T47D (cell line): ENCODE measurements at regions not wholly inside any gene's neighbourhood (a gene's known extent, or its start where the extent isn't known, plus 50 kb on each side); places are given as distances from the start of the nearest gene placed in this dataset.

Source experiments
- DNase-seq, 2 experiments: peaks; one replicate each; pipeline versions ENCODE4 v3.0.0 to v3.0.0-alpha.2; 2011 to 2012; ENCODE audit warnings: low read depth in 1 of 2, low spot score in 1 of 2
- JUND ChIP-seq: IDR thresholded peaks from 2 replicates; pipeline ENCODE4 v1.6.1; 2012; ENCODE audit warnings: low read depth
- in situ Hi-C: cut with HindIII; loops from 2 replicates; pipeline ENCODE4 v1.10.0; 2016; ENCODE audit warnings: low sequenced_read_pairs, low pct_unique_long_range_greater_than_20kb

DNA sequence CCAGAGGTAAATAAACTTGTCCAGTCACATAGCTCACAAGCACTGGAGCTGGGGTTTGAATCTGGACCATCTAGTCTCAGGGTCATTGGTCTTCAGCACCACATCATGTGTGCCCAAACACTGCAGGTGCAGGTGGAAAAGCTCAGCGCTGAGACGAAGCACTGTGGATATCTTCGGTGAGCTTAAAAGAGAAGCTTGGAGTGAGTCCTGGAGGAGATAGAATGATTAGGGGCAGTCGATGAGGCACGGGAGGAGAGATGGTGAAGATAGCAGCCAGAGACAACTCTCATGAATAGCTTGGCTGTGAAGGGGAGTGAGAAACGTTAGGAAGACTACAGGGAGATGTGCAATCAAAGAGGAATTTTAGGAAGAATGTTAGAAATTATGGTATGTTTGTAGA is 389.3 kb downstream of the FGF9 start:
- no peak for TF ChIP-seq JUND
- DNase-seq: no peak
- in situ Hi-C loops: no loop called here

DNA sequence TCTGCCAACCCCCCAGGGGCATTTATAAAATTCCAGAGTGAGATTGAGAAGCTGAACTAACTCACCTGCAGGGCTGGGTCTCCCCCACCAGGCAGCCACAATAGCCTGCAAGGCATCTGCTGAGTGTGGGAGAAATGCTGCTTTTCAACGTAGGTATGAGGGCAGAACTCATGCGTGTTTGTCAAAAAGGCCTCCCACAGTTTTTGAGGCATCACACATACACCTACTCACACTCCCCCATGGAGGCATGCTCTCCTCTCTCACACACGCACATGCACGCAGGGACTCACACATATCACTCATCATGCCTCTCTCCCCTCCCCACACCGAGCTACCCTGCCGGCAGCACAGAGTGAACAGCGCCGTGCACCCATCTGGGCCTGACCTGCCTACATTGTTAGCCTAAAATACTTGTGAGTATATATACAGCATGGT is 390.5 kb downstream of the FGF9 start:
- in situ Hi-C loops: no loop called here
- peak in 1 of 2 experiments; percentile 4 for DNase-seq
- no peak for TF ChIP-seq JUND

DNA sequence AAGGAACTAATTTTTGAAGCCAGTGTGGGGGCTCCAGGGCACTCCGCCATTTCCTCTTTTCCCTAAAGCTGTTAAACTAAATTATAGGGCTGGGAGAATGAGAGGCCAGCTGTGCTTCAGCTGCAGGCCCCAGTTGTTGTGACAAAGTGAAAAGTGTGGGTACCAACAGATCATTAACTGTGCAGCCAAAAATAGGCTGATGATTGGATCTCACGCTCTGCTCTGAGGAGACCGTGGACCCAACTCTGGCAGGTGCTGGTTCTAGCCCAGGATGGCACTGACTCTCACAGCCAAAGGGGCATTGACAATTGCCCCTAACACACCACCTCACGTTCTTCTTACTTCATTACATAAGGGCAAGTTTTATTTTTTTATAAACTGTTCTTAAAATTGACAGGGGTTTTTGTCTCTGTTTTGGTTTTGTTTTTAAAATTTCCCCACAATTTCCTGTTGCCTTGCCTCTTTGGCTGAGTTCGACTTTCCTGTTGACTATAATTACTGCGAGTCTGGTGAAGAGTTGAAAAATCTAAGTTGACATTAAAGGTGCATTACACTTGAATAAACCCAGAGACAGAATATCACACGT is 391.0 kb downstream of the FGF9 start:
- TF ChIP-seq JUND: no peak
- DNase-seq: no peak
- in situ Hi-C loops: no loop called here

DNA sequence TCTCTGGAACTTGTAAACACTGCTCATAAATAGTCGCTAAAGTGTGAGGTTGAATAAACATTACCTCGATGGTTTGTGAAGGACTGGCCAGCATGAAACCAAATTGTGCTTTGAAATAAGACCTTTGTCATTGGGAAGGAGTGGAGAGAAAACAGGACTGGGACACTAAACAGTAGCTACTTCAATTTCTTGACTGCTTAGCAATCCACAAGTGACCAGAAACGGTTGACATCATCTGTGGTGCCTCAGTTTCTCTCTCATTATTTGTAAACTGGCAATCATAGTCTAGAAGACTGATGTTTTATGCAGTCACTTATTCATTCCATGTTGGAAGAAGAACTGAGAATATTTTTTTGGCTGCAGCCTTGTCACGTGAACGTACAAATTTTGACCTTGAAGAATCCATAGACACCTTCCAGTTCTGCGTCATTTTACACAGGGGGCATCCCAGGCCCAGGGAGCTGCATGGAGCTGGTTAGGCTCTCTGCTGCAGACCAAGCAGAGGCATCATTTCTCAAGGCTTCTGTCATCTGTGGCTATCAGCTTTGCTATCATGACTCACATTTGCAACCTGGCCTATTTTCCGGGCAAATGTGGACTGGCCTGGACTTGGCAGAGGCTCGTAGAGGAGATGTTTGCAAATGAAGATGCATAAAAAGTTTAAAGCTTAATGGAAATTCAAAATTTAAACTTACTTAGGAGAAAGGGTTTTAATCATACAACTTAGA is 391.8 kb downstream of the FGF9 start:
- TF ChIP-seq JUND: no peak
- in situ Hi-C loops: no loop called here

DNA sequence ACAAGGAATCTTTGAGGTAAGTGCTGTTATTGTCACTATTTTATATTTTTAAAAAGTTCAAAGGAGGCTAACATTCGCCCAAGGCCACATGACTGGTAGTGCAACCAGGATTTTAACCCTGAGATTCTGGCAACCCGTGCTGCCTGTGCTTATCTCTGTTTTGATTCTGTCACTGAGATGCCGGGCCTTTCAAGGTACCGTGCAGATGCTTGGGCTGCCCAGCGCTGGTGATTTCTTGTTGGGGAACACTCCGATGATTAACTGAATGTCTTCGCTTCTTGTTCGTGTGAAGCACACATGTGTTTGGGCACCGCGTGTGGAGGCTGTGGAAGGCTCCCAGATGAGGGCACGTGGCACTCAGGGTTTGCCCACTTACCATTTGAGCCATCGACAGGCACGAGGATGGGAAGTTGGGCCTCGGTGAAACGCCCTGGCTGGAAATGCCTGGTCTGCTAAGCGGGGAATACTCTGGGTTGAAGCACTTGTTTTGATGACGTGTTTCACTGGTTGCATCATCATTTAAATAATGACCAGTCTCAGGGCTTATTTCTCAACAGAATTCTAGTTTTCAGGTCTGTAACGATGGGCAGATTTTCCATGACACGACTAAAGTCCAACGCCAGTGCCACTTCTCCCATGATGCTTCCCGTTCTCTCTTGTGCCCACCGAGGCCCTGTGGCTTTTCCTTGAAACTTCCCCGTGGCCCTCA is 392.7 kb downstream of the FGF9 start:
- TF ChIP-seq JUND: no peak
- DNase-seq: no peak
- in situ Hi-C loops: no loop called here

More for the DNA sequence above, 391.8 kb downstream of the FGF9 start:
- no peak for DNase-seq

DNA sequence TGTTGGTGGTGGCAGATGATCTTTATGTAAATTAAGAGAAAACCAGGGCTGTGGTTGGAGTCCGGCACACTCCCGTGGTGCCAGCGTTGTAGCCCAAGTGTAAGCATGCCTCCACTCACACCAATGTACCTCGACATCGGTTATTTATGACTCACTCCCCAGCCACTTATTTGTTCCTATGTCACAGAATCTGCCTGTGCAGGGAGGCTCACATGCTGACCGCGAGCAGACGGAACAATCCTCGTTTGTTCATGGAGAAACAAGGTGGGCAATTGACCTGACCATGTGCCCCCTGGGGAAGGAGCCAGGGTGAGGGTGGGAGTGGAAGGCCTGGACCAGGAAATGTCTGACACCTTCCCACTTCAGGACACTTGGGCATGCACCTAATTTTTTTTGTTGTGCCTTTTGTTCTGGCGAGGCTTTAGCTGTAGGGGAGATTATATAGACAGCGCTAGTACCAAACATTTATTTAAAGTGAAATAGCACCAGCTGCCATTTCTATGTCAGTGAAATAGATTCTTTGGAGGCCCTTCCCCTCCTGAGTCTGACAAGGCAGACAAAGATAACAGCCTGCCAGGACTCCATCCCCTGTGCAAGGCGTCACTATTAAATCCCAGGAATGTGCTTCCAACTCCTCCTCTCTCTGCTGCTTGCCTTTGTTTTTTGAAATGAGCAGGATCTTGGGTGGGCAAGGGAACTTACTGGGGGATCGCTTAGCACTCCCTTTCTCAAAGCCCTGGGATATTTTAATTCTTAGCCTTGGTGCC is 394.2 kb downstream of the FGF9 start:
- no peak for DNase-seq
- in situ Hi-C loops: no loop called here
- no peak for TF ChIP-seq JUND

DNA sequence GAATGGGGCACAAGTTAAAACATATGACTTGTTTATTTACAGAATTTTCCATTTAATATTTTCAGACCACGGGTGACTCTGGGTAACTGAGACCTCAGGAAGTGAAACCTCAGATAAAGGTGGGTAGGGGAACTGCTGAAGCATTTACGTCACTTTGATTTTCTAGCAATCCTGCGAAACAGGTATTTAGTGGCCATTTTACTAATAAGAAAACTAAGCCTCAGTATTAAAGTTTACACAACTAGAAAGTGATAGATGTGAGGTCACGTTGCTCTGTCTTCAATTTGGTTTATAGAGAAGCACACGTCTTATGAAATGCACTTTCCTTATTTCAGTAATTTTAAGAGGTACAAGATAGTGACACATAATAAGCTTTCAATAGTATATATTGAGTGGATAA is 402.8 kb downstream of the FGF9 start:
- TF ChIP-seq JUND: no peak
- in situ Hi-C loops: no loop called here
- no peak for DNase-seq

DNA sequence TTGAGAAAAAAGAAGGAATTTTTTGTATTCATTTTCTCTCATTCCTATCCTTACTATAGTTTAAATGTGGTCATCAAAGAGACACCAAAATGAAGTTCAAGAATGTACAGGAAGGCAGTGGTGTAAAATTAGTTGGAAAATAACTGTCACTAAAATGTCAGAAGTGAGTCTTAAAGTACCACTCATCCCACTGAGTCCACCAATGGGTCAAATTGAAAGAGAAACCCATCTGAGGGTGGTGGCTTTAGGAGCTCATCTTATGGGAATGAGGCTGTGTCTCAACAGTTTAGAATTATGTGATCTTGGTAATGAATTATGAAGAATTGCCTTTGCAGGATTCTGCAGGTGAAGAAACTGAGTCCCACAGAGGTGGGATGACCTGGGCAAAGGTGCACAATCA is 403.5 kb downstream of the FGF9 start:
- in situ Hi-C loops: no loop called here
- no peak for TF ChIP-seq JUND
- DNase-seq: no peak

DNA sequence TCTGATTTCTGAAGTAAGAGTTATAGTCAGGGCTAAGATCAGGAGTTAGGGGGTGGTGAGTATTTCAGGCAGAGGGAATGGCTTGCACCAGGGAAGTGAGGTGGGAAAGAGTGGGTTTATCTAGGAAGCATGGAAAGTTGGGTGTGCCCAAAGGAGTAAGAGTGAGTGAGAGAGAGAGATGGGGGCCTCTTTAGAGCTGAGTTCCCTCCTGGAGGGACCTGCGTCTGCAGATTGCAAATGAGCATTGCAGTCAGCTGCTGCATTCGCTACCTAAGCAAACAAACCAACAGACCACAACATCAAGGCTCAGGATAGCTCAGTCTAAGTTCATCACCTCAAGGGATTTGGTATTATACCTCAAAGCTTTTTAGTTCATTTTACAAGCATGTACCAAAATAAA is 405.8 kb downstream of the FGF9 start:
- TF ChIP-seq JUND: no peak
- in situ Hi-C loops: no loop called here
- DNase-seq: no peak

DNA sequence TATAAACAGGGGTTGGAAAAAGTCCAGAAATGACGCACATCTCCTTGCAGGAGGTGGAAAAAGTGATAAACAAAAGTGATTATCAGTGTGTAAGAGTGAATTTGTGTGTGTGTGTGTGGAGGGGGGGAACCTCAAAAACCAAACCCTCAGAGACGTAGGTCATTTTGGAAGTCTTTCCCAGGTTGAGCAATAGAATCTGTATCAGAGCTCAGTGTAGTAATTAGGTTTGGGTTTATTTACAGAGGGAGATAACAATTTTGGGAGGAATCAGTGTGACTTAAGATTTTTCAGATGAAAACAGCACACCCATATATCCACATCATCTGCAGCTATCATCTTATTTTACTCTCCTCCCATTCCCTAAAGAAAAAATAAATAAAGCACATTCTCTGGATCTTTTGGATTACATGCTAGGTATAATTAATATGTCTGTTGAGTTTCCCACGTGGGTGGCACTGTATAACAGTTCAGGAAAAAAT is 406.4 kb downstream of the FGF9 start:
- no peak for TF ChIP-seq JUND
- DNase-seq: no peak
- in situ Hi-C loops: no loop called here

DNA sequence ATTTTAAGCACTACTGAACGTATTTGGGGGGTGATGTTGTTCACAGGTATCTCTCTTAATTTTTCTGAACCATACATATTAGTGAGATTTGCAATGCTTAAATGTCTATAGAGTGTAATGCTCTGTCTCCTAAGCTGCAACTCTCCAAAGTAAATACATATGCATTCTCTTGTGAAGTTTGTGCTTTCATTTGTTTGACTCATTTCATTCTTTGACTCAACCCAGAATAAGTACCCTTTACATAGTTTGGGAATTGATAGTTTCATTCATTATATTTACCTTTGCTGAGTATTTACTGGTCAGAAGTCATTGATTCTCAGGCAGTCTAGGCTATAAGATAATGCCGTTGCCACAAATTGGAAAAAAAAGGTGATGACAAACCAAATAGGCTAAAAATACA is 406.9 kb downstream of the FGF9 start:
- DNase-seq: no peak
- TF ChIP-seq JUND: no peak
- in situ Hi-C loops: no loop called here

DNA sequence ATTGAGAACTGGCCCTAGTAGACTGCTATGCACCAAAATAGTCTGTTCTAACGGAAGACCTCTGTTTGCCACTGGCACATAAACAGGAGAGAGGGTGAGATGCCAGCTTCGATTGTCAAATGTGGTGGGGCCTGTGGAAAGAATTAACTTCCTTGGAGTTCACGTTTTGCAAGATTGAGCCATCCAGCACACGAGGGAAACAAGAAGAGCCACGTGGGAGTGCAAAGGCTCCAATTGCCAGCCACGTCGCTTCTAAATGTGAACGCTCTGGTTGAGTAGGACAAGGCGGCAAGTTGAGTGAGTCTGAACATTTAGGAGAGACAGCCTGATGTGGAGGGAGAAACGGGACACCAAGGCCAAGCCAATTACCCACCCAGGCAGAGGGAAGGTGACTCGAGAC is 409.1 kb downstream of the FGF9 start:
- in situ Hi-C loops: no loop called here
- no peak for TF ChIP-seq JUND
- no peak for DNase-seq
